Panc1 (cell line): ENCODE measurements at regions not wholly inside any gene's neighbourhood (a gene's known extent, or its start where the extent isn't known, plus 50 kb on each side); places are given as distances from the start of the nearest gene placed in this dataset.
"Not testable (repeated sequence)": the region's sequence is repeated elsewhere in the genome, so short reads cannot be mapped to it uniquely, and the experiment has no call there.

Experiments used
- CTCF ChIP-seq: fragments of 450-650 bp; IDR thresholded peaks from 2 replicates; pipeline ENCODE4 v1.5.1; 2017; ENCODE audit warnings: mild to moderate bottlenecking
- POLR2AphosphoS5 ChIP-seq: IDR thresholded peaks from 2 replicates; pipeline ENCODE4 v1.6.1; 2012; ENCODE audit warnings: mild to moderate bottlenecking, low read depth, low read length, moderate library complexity

- TF ChIP-seq CTCF, POLR2AphosphoS5: not testable (repeated sequence)
Observed at GRCh38 chr2:89222063-89222732, 530.7 kb downstream of the RPIA start.
